OCI-LY1 (cell line): ENCODE measurements at regions not wholly inside any gene's neighbourhood (a gene's known extent, or its start where the extent isn't known, plus 50 kb on each side); places are given as distances from the start of the nearest gene placed in this dataset.

Experiments used
- H2AFZ ChIP-seq: fragments of 200-600 bp; sonication (generic), shearing (Covaris generic); 2 replicates; pipeline ENCODE4 v1.6.0; 2014; ENCODE audit warnings: antibody characterized with exemption, mild to moderate bottlenecking, low read length
- H3F3A ChIP-seq: fragments of 200-600 bp; sonication (generic), shearing (Covaris generic); 2 replicates; pipeline ENCODE4 v1.6.0; 2014; ENCODE audit warnings: mild to moderate bottlenecking, antibody characterized with exemption, low read length, moderate library complexity; ENCODE audit not compliant: insufficient read depth
- H3K27ac ChIP-seq: fragments of 200-600 bp; sonication (generic); 2 replicates; pipeline ENCODE4 v1.5.1; 2014; ENCODE audit warnings: low read length, mixed run types, mild to moderate bottlenecking, low read depth; ENCODE audit not compliant: poor library complexity, severe bottlenecking
- H3K27me3 ChIP-seq: fragments of 200-600 bp; sonication (generic); 2 replicates; pipeline ENCODE4 v1.6.0; 2014; ENCODE audit warnings: antibody characterized with exemption, mild to moderate bottlenecking, low read length, moderate library complexity; ENCODE audit not compliant: insufficient read depth
- H3K36me3 ChIP-seq: fragments of 200-600 bp; sonication (generic); 2 replicates; pipeline ENCODE4 v1.6.1; 2014; ENCODE audit warnings: mild to moderate bottlenecking, antibody characterized with exemption, low read length, moderate library complexity, mixed read lengths; ENCODE audit not compliant: insufficient read depth
- H3K4me1 ChIP-seq: fragments of 200-600 bp; sonication (generic); 2 replicates; pipeline ENCODE4 v1.5.1; 2014; ENCODE audit warnings: mild to moderate bottlenecking, low read length, moderate library complexity; ENCODE audit not compliant: insufficient read depth, severe bottlenecking
- H3K4me2 ChIP-seq: fragments of 200-600 bp; sonication (generic), shearing (Covaris generic); 2 replicates; pipeline ENCODE4 v1.6.1; 2014; ENCODE audit warnings: low read length
- H3K4me3 ChIP-seq: fragments of 200-600 bp; sonication (generic); 2 replicates; pipeline ENCODE4 v1.5.1; 2014; ENCODE audit warnings: low read length, low read depth, mild to moderate bottlenecking, mixed read lengths; ENCODE audit not compliant: poor library complexity, severe bottlenecking
- H3K79me2 ChIP-seq: fragments of 200-600 bp; shearing (Covaris generic); 2 replicates; pipeline ENCODE4 v1.6.1; 2016; ENCODE audit warnings: mixed run types, low read length, mixed read lengths; ENCODE audit not compliant: insufficient read depth
- H3K9ac ChIP-seq: fragments of 200-600 bp; sonication (generic), shearing (Covaris generic); 2 replicates; pipeline ENCODE4 v1.6.1; 2014; ENCODE audit warnings: mild to moderate bottlenecking, low read length, mixed read lengths
- H3K9me2 ChIP-seq: fragments of 200-600 bp; sonication (generic), shearing (Covaris generic); 2 replicates; pipeline ENCODE4 v1.6.1; 2014; ENCODE audit warnings: low read depth, mild to moderate bottlenecking, low read length, mixed read lengths
- H3K9me3 ChIP-seq: fragments of 200-600 bp; shearing (Covaris generic); 2 replicates; pipeline ENCODE4 v1.6.1; 2014; ENCODE audit warnings: low read length, mixed read lengths
- H4K20me1 ChIP-seq: fragments of 200-600 bp; sonication (generic), shearing (Covaris generic); 2 replicates; pipeline ENCODE4 v1.6.0; 2016; ENCODE audit warnings: mild to moderate bottlenecking, low read length; ENCODE audit not compliant: insufficient read depth
- CTCF ChIP-seq: fragments of 200-600 bp; sonication (generic), shearing (Covaris generic); IDR thresholded peaks from 2 replicates; pipeline ENCODE4 v1.5.1; 2017; ENCODE audit warnings: mild to moderate bottlenecking, antibody characterized with exemption, low read length, moderate library complexity, mixed read lengths
- EZH2 ChIP-seq: fragments of 200-600 bp; sonication (generic), shearing (Covaris generic); IDR thresholded peaks from 2 replicates; pipeline ENCODE4 v1.8.0; 2017; ENCODE audit warnings: borderline replicate concordance, mixed run types, mild to moderate bottlenecking, antibody characterized with exemption, low read length, moderate library complexity, mixed read lengths

- Histone ChIP-seq H3F3A (no peaks in the 10 kb centered on the region), H3K4me2 (no peak overlapping the region), H3K79me2 (no peaks in the 10 kb centered on the region), H3K27ac (no peak overlapping the region), H3K4me1 (no peaks in the 10 kb centered on the region), H3K9me3 (no peaks in the 10 kb centered on the region), H3K27me3 (no peaks in the 10 kb centered on the region), H2AFZ (no peak overlapping the region), H3K4me3 (no peak overlapping the region), H4K20me1 (no peaks in the 10 kb centered on the region), H3K36me3 (no peaks in the 10 kb centered on the region), H3K9me2 (no peaks in the 10 kb centered on the region), H3K9ac (no peak overlapping the region)
- TF ChIP-seq EZH2 (no peak), CTCF (no peak)
These were observed 275.6 kb upstream of the GRM7 start for GRCh38 chr3:6585360-6585759.

- H3K9me3 ChIP-seq = no peaks in the 10 kb centered on the region
- no peak overlapping the region for H2AFZ ChIP-seq
- H3K27ac ChIP-seq = no peak overlapping the region
- H3K4me3 ChIP-seq = no peak overlapping the region
- no peaks in the 10 kb centered on the region for H3F3A ChIP-seq
- no peaks in the 10 kb centered on the region for H3K79me2 ChIP-seq
- no peaks in the 10 kb centered on the region for H3K27me3 ChIP-seq
- no peaks in the 10 kb centered on the region for H3K9me2 ChIP-seq
- H3K9ac ChIP-seq = no peak overlapping the region
- TF ChIP-seq CTCF (no peak), EZH2 (no peak)
- H3K4me1 ChIP-seq = no peaks in the 10 kb centered on the region
- no peak overlapping the region for H3K4me2 ChIP-seq
- H3K36me3 ChIP-seq = no peaks in the 10 kb centered on the region
- H4K20me1 ChIP-seq = no peaks in the 10 kb centered on the region
These were observed 260.7 kb upstream of the GRM7 start for GRCh38 chr3:6600237-6600636.

DNA sequence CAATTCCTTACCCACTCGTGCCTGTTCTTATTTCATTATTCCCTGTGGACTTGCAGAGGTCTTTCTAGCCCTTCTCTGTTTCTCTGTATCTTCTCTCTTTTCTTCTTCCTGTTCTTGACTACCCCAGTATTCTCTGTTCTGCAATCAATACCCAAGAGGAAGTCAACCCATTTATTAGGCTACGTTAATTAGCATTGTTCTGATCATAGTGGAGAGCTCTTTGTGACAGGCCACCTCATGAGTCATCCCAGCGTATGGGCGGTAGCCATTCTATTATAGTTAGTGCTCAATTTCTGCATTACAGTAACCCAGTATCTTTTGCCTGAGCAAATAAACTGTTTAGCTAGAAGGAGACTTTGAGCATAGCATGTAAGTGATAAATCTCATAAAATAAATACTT is 259.5 kb upstream of the GRM7 start:
- H2AFZ ChIP-seq = no peak overlapping the region
- H3K27ac ChIP-seq = no peak overlapping the region
- H3K4me3 ChIP-seq = no peak overlapping the region
- H3K9me3 ChIP-seq = no peaks in the 10 kb centered on the region
- H3K4me1 ChIP-seq = no peaks in the 10 kb centered on the region
- no peaks in the 10 kb centered on the region for H3K36me3 ChIP-seq
- H3K79me2 ChIP-seq = no peaks in the 10 kb centered on the region
- no peaks in the 10 kb centered on the region for H3K9me2 ChIP-seq
- no peaks in the 10 kb centered on the region for H3F3A ChIP-seq
- TF ChIP-seq EZH2 (no peak), CTCF (no peak)
- no peak overlapping the region for H3K4me2 ChIP-seq
- H4K20me1 ChIP-seq = no peaks in the 10 kb centered on the region
- no peaks in the 10 kb centered on the region for H3K27me3 ChIP-seq
- H3K9ac ChIP-seq = no peak overlapping the region
